K562 (cell line): ENCODE measurements at regions not wholly inside any gene's neighbourhood (a gene's known extent, or its start where the extent isn't known, plus 50 kb on each side); places are given as distances from the start of the nearest gene placed in this dataset.

Experiments
- ATAC-seq: fragments of 200-7000 bp; cut with Tn5 transposase; 3 replicates; pipeline ENCODE4 v1.9.1; 2020; ENCODE audit warnings: moderate library complexity
- BruUV-seq: library from RNA; stranded (reverse); fragments of 400-500 nt; replicated peaks from 2 replicates; lab custom pipeline; 2021; lab: Mats Ljungman, UMichigan
- CTCF ChIA-PET: fragments of 300-600 bp; formaldehyde crosslinking; extraction: SDS; loops from one replicate; lab custom pipeline; 2021; ENCODE audit warnings: low intra/inter-chr PET ratio; lab: Yijun Ruan, JAX
- POLR2A ChIA-PET: fragments of 300-600, 350-650 bp; sonication (Branson Sonifier 250); formaldehyde crosslinking; extraction: SDS; loops from one replicate; lab custom pipeline; 2021; ENCODE audit warnings: antibody characterized with exemption, inconsistent platforms; lab: Yijun Ruan, JAX
- DNase-seq, 4 experiments: peaks; one replicate each; pipeline versions ENCODE4 v3.0.0 to v3.0.0-alpha.2; 2011 to 2018; ENCODE audit warnings: low spot score in 3 of 4, mixed read lengths in 3 of 4; ENCODE audit errors: extremely low read depth in 1 of 4
- FAIRE-seq: peaks from 2 replicates; lab custom pipeline; 2011; peaks lifted over from hg19 to GRCh38; lab: Jason Lieb, UNC
- H2AFZ ChIP-seq: 2 replicates; pipeline ENCODE4 v1.6.0; 2011; ENCODE audit warnings: low read depth, low read length, control low read depth, inconsistent platforms
- H3K27ac ChIP-seq: fragments of 200-600 bp; 3 replicates; pipeline ENCODE4 v1.8.0; 2011; ENCODE audit warnings: low read depth, mild to moderate bottlenecking, control low read depth, inconsistent platforms, low read length, moderate library complexity, mixed read lengths; ENCODE audit errors: extremely low read depth
- H3K27me3 ChIP-seq, 2 experiments: fragments of 300-600 bp in 1 of 2; 2 replicates in 1 of 2; 3 replicates in 1 of 2; pipeline versions ENCODE4 v1.6.0 to v1.8.0; 2011; ENCODE audit warnings: inconsistent platforms in 2 of 2, low read length in 2 of 2, mild to moderate bottlenecking in 1 of 2, mixed read lengths in 1 of 2, moderate library complexity in 1 of 2; ENCODE audit not compliant: control insufficient read depth in 2 of 2, insufficient read depth in 2 of 2
- H3K36me3 ChIP-seq: fragments of 300-600 bp; 3 replicates; pipeline ENCODE4 v1.8.0; 2011; ENCODE audit warnings: mild to moderate bottlenecking, low read length, inconsistent platforms; ENCODE audit not compliant: control insufficient read depth, insufficient read depth
- H3K4me1 ChIP-seq, 2 experiments: fragments of 200-600 bp in 1 of 2; replicated peaks in 1 of 2; 2 replicates in 1 of 2; 3 replicates in 1 of 2; pipeline versions ENCODE4 v1.5.1 to v1.8.0; 2011; ENCODE audit warnings: inconsistent platforms in 2 of 2, low read length in 2 of 2, mild to moderate bottlenecking in 1 of 2, mixed read lengths in 1 of 2, moderate library complexity in 1 of 2; ENCODE audit not compliant: control insufficient read depth in 2 of 2, insufficient read depth in 2 of 2
- H3K4me2 ChIP-seq: 2 replicates; pipeline ENCODE4 v1.6.1; 2011; ENCODE audit warnings: low read length, control low read depth, inconsistent platforms, mixed read lengths; ENCODE audit not compliant: insufficient read depth
- H3K4me3 ChIP-seq: fragments of 200-600 bp; sonication (generic), shearing (Covaris generic); 2 replicates; pipeline ENCODE4 v1.5.1; 2016; ENCODE audit warnings: control low read depth, inconsistent platforms
- H3K79me2 ChIP-seq: fragments of 200-600 bp; 3 replicates; pipeline ENCODE4 v1.8.0; 2011; ENCODE audit warnings: low read length, inconsistent platforms; ENCODE audit not compliant: control insufficient read depth, insufficient read depth
- H3K9ac ChIP-seq, 2 experiments: 2 replicates each; pipeline versions ENCODE4 v1.6.0 to v1.6.1; 2011; ENCODE audit warnings: low read depth in 2 of 2, low read length in 2 of 2, control low read depth in 1 of 2, inconsistent platforms in 1 of 2, mild to moderate bottlenecking in 1 of 2, mixed read lengths in 1 of 2; ENCODE audit not compliant: insufficient read depth in 1 of 2
- H3K9me1 ChIP-seq: one replicate; pipeline ENCODE4 v1.6.0; 2011; ENCODE audit warnings: inconsistent platforms, mild to moderate bottlenecking, low read length, moderate library complexity; ENCODE audit not compliant: control insufficient read depth, insufficient read depth
- H3K9me3 ChIP-seq: replicated peaks from 2 replicates; pipeline ENCODE4 v1.5.1; 2011; ENCODE audit warnings: low read depth, low read length, inconsistent platforms; ENCODE audit not compliant: control insufficient read depth, insufficient read depth
- H4K20me1 ChIP-seq: replicated peaks from 2 replicates; pipeline ENCODE4 v1.6.1; 2011; ENCODE audit warnings: low read length, inconsistent platforms, mixed read lengths; ENCODE audit not compliant: control insufficient read depth, insufficient read depth
- ERF ChIP-seq: fragments of 450-650 bp; formaldehyde crosslinking; IDR thresholded peaks from 2 replicates; pipeline ENCODE4 v1.4.0; 2020; ENCODE audit warnings: mild to moderate bottlenecking, mixed read lengths
- ETV1 ChIP-seq: fragments of 450-650 bp; conservative IDR thresholded peaks from 2 replicates; pipeline ENCODE4 v1.6.1; 2016; ENCODE audit warnings: missing genetic modification characterization, control low read depth, low read depth, missing compliant biosample characterization
- NELFE ChIP-seq: IDR thresholded peaks from 2 replicates; pipeline ENCODE4 v1.6.1; 2011; ENCODE audit warnings: mild to moderate bottlenecking; ENCODE audit not compliant: insufficient read depth, insufficient read length
- NFIX ChIP-seq: fragments of 250-450 bp; sonication (Bioruptor Pico); IDR thresholded peaks from 2 replicates; pipeline ENCODE4 v1.4.0; 2020; ENCODE audit warnings: low read depth, mild to moderate bottlenecking, moderate library complexity
- SREBF2 ChIP-seq: sonication (generic); formaldehyde crosslinking; IDR thresholded peaks from 2 replicates; pipeline ENCODE4 v1.4.0; 2020; ENCODE audit warnings: mild to moderate bottlenecking, missing genetic modification reagents
- TCFL5 ChIP-seq: fragments of 250-450 bp; sonication (Bioruptor Pico); conservative IDR thresholded peaks from 2 replicates; pipeline ENCODE4 v1.6.1; 2021; ENCODE audit warnings: mild to moderate bottlenecking, moderate library complexity, matching md5 sums
- XRCC5 ChIP-seq: fragments of 200-400 bp; formaldehyde crosslinking; IDR thresholded peaks from 2 replicates; pipeline ENCODE4 v1.6.1; 2017; ENCODE audit warnings: low read depth, mild to moderate bottlenecking, low read length
- ZNF785 ChIP-seq: fragments of 250-450 bp; sonication (Bioruptor Pico); IDR thresholded peaks from 2 replicates; pipeline ENCODE4 v1.4.0; 2020; ENCODE audit warnings: mild to moderate bottlenecking
- WGBS: fragments of 100-300 bp; shearing (Covaris generic); methylation state at CpG from one replicate; pipeline ENCODE4 v1.1.6; 2016; ENCODE audit warnings: low coverage, mixed read lengths; ENCODE audit not compliant: insufficient coverage; ENCODE audit errors: missing lambda C conversion rate; 5-methylcytosine and 5-hydroxymethylcytosine counted together
- in situ Hi-C: fragments of 300-500 bp; cut with MboI; formaldehyde crosslinking; loops from 4 replicates; pipeline ENCODE4 v1.15.0; 2018; ENCODE audit warnings: inconsistent platforms, mixed read lengths
- intact Hi-C: fragments of 100-400 bp; cut with micrococcal nuclease; formaldehyde crosslinking; loops from 2 replicates; pipeline ENCODE4 v1.14.2; 2022
- TF ChIP-seq, protein P1 (sequence below): IDR thresholded peaks from 2 replicates; pipeline ENCODE4 v1.6.1; 2011; ENCODE audit warnings: borderline replicate concordance, low read depth, mild to moderate bottlenecking, moderate library complexity, low read length; ENCODE audit not compliant: insufficient read depth, poor library complexity, severe bottlenecking

DNA sequence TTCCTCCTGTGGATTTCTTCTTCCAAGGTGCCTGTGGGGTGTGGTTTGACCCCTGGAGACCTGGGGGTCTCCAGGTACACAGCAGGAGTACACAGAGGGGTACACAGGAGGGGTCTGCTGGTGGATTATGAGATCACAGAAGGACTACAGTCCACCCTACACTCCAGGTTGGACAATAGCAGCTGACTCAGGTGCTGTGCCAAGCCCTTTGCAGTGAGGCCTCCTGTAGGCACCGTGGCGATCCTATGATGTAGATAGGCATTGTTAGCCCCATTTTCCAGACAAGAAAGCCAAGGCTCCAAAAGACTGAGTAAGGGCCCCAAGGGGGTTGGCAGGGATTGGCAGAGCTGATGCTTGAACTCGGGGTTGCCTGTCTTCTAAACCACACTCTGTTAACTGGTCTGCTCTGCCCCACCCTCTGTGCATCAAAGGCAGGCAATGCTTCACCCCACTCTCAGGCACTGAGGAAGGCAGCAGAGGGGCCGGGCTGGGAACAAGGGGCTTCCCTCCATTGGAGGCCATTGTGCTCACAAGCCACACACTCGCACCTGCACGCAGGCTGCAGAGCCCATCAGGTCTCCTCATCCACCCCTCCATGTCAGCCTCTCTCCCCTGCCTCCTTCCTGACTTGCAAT is 77.5 kb upstream of the SIRPA start:
- ChIA-PET POLR2A (no interaction called here), CTCF (no interaction called here)
- H3K4me2 ChIP-seq = no peak overlapping the region
- H3K79me2 ChIP-seq = no peaks in the 10 kb centered on the region
- no peaks in the 10 kb centered on the region for H3K4me1 ChIP-seq
- H3K27me3 ChIP-seq = 0 out of 5 replicates have a peak, but pooled peaks cover 0 to 6% of the 10 kb centered on the region in 2 experiments
- no peaks in the 10 kb centered on the region for H3K9me3 ChIP-seq
- H3K27ac ChIP-seq = no peak overlapping the region
- in situ Hi-C loops = no loop called here
- intact Hi-C loops = no loop called here
- no peaks in the 10 kb centered on the region for H3K9me1 ChIP-seq
- no peak overlapping the region for H2AFZ ChIP-seq
- no peak overlapping the region for H3K9ac ChIP-seq
- H3K4me3 ChIP-seq = no peak overlapping the region
- no peaks in the 10 kb centered on the region for H4K20me1 ChIP-seq
- ATAC-seq (no peak), DNase-seq (no peak), FAIRE-seq (no peak)
- H3K36me3 ChIP-seq = no peaks in the 10 kb centered on the region
- 2% methylated on average over 6 of the region's 6 CpGs for WGBS
- no TSS peak for BruUV-seq
- TF ChIP-seq ERF (CRISPR knock-in tag) (no peak), XRCC5 (no peak), ZNF785 (no peak), ETV1 (tag) (no peak), NELFE (no peak), SREBF2 (CRISPR knock-in tag) (no peak), TCFL5 (CRISPR knock-in tag) (no peak), NFIX (CRISPR knock-in tag) (no peak)
- TF ChIP-seq, protein P1, sequence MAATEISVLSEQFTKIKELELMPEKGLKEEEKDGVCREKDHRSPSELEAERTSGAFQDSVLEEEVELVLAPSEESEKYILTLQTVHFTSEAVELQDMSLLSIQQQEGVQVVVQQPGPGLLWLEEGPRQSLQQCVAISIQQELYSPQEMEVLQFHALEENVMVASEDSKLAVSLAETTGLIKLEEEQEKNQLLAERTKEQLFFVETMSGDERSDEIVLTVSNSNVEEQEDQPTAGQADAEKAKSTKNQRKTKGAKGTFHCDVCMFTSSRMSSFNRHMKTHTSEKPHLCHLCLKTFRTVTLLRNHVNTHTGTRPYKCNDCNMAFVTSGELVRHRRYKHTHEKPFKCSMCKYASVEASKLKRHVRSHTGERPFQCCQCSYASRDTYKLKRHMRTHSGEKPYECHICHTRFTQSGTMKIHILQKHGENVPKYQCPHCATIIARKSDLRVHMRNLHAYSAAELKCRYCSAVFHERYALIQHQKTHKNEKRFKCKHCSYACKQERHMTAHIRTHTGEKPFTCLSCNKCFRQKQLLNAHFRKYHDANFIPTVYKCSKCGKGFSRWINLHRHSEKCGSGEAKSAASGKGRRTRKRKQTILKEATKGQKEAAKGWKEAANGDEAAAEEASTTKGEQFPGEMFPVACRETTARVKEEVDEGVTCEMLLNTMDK = no peak
